Endothelial cell of umbilical vein (primary cell): ENCODE measurements at regions not wholly inside any gene's neighbourhood (a gene's known extent, or its start where the extent isn't known, plus 50 kb on each side); places are given as distances from the start of the nearest gene placed in this dataset.

ENCODE experiments used
- BruUV-seq: library from RNA; stranded (reverse); fragments of 400-500 nt; replicated peaks from 2 replicates; lab custom pipeline; 2021; lab: Mats Ljungman, UMichigan
- CTCF ChIA-PET: fragments of 300-600, 350-600 bp; sonication (Branson Sonifier 250); formaldehyde crosslinking; loops from one replicate; lab custom pipeline; 2021; ENCODE audit warnings: antibody characterized with exemption, inconsistent platforms; lab: Charles Lee
- POLR2A ChIA-PET: fragments of 300-600, 350-600 bp; sonication (Branson Sonifier 250); formaldehyde crosslinking; loops from one replicate; lab custom pipeline; 2021; ENCODE audit warnings: antibody characterized with exemption, inconsistent platforms; lab: Charles Lee
- DNase-seq: peaks from one replicate; pipeline ENCODE4 v3.0.0-alpha.2; 2011; ENCODE audit warnings: low read depth, low spot score
- FAIRE-seq: peaks from 2 replicates; lab custom pipeline; 2011; peaks lifted over from hg19 to GRCh38; lab: Jason Lieb, UNC
- H2AFZ ChIP-seq: 2 replicates; pipeline ENCODE4 v1.6.0; 2012; ENCODE audit warnings: low read depth, low read length, control low read depth, inconsistent platforms
- H3K27ac ChIP-seq: 2 replicates; pipeline ENCODE4 v1.5.1; 2011; ENCODE audit warnings: low read depth, mild to moderate bottlenecking, control low read depth, low read length, moderate library complexity; ENCODE audit not compliant: insufficient read depth
- H3K27me3 ChIP-seq, 2 experiments: 2 replicates each; pipeline versions ENCODE4 v1.6.0 to v1.6.1; 2011; ENCODE audit warnings: low read length in 2 of 2, mixed read lengths in 1 of 2; ENCODE audit not compliant: control insufficient read depth in 2 of 2, insufficient read depth in 2 of 2
- H3K36me3 ChIP-seq, 2 experiments: 2 replicates in 1 of 2; 3 replicates in 1 of 2; pipeline ENCODE4 v1.5.1; 2011; ENCODE audit warnings: low read length in 2 of 2, mild to moderate bottlenecking in 1 of 2, moderate library complexity in 1 of 2; ENCODE audit not compliant: control insufficient read depth in 2 of 2, insufficient read depth in 2 of 2; ENCODE audit errors: extremely low read depth in 1 of 2
- H3K4me1 ChIP-seq: 3 replicates; pipeline ENCODE4 v1.5.1; 2011; ENCODE audit warnings: mild to moderate bottlenecking, low read length; ENCODE audit not compliant: control insufficient read depth, insufficient read depth; ENCODE audit errors: extremely low read depth
- H3K4me2 ChIP-seq: 2 replicates; pipeline ENCODE4 v1.6.1; 2011; ENCODE audit warnings: low read length, control low read depth, mixed read lengths; ENCODE audit not compliant: insufficient read depth
- H3K4me3 ChIP-seq, 3 experiments: fragments of 200-600 bp in 1 of 3; sonication (generic), shearing (Covaris generic) in 1 of 3; replicated peaks in 1 of 3; 2 replicates each; pipeline ENCODE4 v1.5.1; 2011 to 2016; ENCODE audit warnings: control low read depth in 3 of 3, low read length in 3 of 3, mild to moderate bottlenecking in 2 of 3, inconsistent platforms in 1 of 3, low read depth in 1 of 3, moderate library complexity in 1 of 3; ENCODE audit not compliant: insufficient read depth in 1 of 3
- H3K79me2 ChIP-seq: 2 replicates; pipeline ENCODE4 v1.6.0; 2012; ENCODE audit warnings: low read length, inconsistent platforms; ENCODE audit not compliant: control insufficient read depth, insufficient read depth
- H3K9ac ChIP-seq: replicated peaks from 2 replicates; pipeline ENCODE3; 2011; ENCODE audit warnings: low read length, control low read depth; ENCODE audit not compliant: insufficient read depth; ENCODE audit errors: extremely low read depth
- H3K9me1 ChIP-seq: replicated peaks from 3 replicates; pipeline ENCODE4 v1.6.0; 2011; ENCODE audit warnings: mild to moderate bottlenecking, low read length; ENCODE audit not compliant: control insufficient read depth, insufficient read depth; ENCODE audit errors: extremely low read depth
- H3K9me3 ChIP-seq: replicated peaks from 2 replicates; pipeline ENCODE4 v1.5.1; 2012; ENCODE audit warnings: low read length, inconsistent platforms; ENCODE audit not compliant: control insufficient read depth, insufficient read depth
- H4K20me1 ChIP-seq: replicated peaks from 2 replicates; pipeline ENCODE3; 2011; ENCODE audit warnings: mild to moderate bottlenecking, low read length; ENCODE audit not compliant: control insufficient read depth, insufficient read depth; ENCODE audit errors: extremely low read depth
- EZH2 ChIP-seq: IDR thresholded peaks from 2 replicates; pipeline ENCODE4 v1.6.1; 2012; ENCODE audit warnings: borderline replicate concordance, low read depth, mild to moderate bottlenecking, moderate library complexity, low read length, inconsistent platforms; ENCODE audit not compliant: severe bottlenecking
- FOS ChIP-seq: IDR thresholded peaks from 2 replicates; pipeline ENCODE4 v1.6.1; 2011; ENCODE audit warnings: mild to moderate bottlenecking, low read length, moderate library complexity, borderline replicate concordance; ENCODE audit not compliant: insufficient read depth
- GATA2 ChIP-seq: IDR thresholded peaks from 2 replicates; pipeline ENCODE4 v1.7.0; 2011; ENCODE audit warnings: low read depth, mild to moderate bottlenecking, moderate library complexity, mixed read lengths, low read length; ENCODE audit not compliant: insufficient read length, insufficient read depth
- JUN ChIP-seq: IDR thresholded peaks from 2 replicates; pipeline ENCODE4 v1.6.1; 2011; ENCODE audit warnings: borderline replicate concordance, low read depth; ENCODE audit not compliant: insufficient read length, insufficient read depth
- POLR2A ChIP-seq: IDR thresholded peaks from 2 replicates; pipeline ENCODE4 v1.6.1; 2012; ENCODE audit warnings: low read depth, mild to moderate bottlenecking, control low read depth, low read length
- dilution Hi-C: fragments of 300-500 bp; cut with MboI; formaldehyde crosslinking; loops from one replicate; pipeline ENCODE4 v1.15.0; 2019; ENCODE audit warnings: low sequenced_read_pairs; ENCODE audit not compliant: extremely low pct_ligation_motif_present
- intact Hi-C: fragments of 100-400 bp; cut with micrococcal nuclease; formaldehyde crosslinking; loops from one replicate; pipeline ENCODE4 v1.10.0; 2022
- TF ChIP-seq, protein P1 (sequence below), 2 donors: IDR thresholded peaks; 1 replicate in 1 of 2; 2 replicates in 1 of 2; pipeline ENCODE4 v1.5.1; 2011; ENCODE audit warnings: low read length in 2 of 2, mild to moderate bottlenecking in 2 of 2, moderate library complexity in 2 of 2, control low read depth in 1 of 2, inconsistent platforms in 1 of 2, low read depth in 1 of 2; ENCODE audit not compliant: insufficient read depth in 1 of 2; ENCODE audit errors: extremely low read depth in 1 of 2

DNA sequence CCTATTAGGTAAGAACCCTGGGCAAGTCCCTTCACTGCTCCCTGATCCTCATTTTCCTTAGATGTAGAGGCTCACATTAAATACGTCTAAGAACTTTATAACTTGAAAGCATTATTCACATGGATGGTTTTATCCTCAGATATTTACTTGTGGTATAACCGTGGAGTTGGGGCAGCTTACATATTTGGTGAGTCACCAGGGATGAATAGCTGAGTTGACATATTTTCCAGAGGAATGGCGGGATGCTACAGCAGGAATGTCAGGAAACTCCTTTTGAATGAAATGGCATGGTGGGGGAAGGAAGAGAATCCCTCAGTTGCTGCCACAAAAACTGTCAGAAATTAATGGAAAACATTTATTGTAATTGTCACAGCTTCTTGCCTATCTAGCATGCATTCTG is 165.3 kb upstream of the RPS6KA3 start:
- Histone ChIP-seq H2AFZ (no peak overlapping the region), H3K27me3 (no peaks in the 10 kb centered on the region), H3K27ac (no peak overlapping the region), H3K4me1 (no peaks in the 10 kb centered on the region), H3K9ac (no peak overlapping the region), H3K9me3 (no peaks in the 10 kb centered on the region), H3K79me2 (no peaks in the 10 kb centered on the region), H3K4me3 (no peak overlapping the region), H3K9me1 (no peaks in the 10 kb centered on the region), H3K36me3 (no peaks in the 10 kb centered on the region), H3K4me2 (no peak overlapping the region), H4K20me1 (no peaks in the 10 kb centered on the region)
- no peak for DNase-seq
- intact Hi-C loops (no loop called here), dilution Hi-C loops (no loop called here)
- ChIA-PET POLR2A (no interaction called here), CTCF (interaction anchor here (0.8 kb wide), 1 partner anchor 179 kb away, joined by 4 read pairs; no protein-coding TSS in a partner anchor)
- BruUV-seq = no TSS peak
- TF ChIP-seq FOS (no peak), GATA2 (no peak), EZH2 (no peak), JUN (no peak), POLR2A (no peak)
- no peak for FAIRE-seq

DNA sequence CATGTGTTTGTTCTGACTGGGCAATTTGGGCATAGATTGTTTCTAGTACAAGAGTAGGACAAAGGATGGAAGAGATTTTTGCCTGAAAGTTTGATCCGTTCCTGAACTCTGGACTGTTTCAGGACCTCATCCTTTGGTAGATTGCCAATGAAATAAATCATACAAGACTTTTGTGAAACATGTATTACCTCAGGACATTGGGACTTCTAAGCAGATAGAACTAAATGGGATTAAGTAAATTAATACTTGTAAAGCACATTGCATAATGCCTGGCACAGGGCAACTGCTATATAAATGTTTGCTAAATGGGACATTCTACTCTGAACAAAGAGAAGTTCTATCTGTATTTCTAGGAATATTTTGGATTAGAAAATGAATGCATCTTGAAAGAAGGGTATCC is 164.8 kb upstream of the RPS6KA3 start:
- no TSS peak for BruUV-seq

More for the DNA sequence above, 164.8 kb upstream of the RPS6KA3 start:
- ChIA-PET CTCF (interaction anchor here (0.8 kb wide), 1 partner anchor 179 kb away, joined by 4 read pairs; no protein-coding TSS in a partner anchor), POLR2A (no interaction called here)
- Histone ChIP-seq H3K9ac (no peak overlapping the region), H3K9me1 (no peaks in the 10 kb centered on the region), H4K20me1 (no peaks in the 10 kb centered on the region), H3K9me3 (no peaks in the 10 kb centered on the region), H2AFZ (no peak overlapping the region), H3K4me1 (no peaks in the 10 kb centered on the region), H3K27me3 (no peaks in the 10 kb centered on the region), H3K27ac (no peak overlapping the region), H3K4me2 (no peak overlapping the region), H3K79me2 (no peaks in the 10 kb centered on the region), H3K36me3 (no peaks in the 10 kb centered on the region), H3K4me3 (no peak overlapping the region)
- FAIRE-seq (no peak), DNase-seq (no peak)
- TF ChIP-seq, protein P1, sequence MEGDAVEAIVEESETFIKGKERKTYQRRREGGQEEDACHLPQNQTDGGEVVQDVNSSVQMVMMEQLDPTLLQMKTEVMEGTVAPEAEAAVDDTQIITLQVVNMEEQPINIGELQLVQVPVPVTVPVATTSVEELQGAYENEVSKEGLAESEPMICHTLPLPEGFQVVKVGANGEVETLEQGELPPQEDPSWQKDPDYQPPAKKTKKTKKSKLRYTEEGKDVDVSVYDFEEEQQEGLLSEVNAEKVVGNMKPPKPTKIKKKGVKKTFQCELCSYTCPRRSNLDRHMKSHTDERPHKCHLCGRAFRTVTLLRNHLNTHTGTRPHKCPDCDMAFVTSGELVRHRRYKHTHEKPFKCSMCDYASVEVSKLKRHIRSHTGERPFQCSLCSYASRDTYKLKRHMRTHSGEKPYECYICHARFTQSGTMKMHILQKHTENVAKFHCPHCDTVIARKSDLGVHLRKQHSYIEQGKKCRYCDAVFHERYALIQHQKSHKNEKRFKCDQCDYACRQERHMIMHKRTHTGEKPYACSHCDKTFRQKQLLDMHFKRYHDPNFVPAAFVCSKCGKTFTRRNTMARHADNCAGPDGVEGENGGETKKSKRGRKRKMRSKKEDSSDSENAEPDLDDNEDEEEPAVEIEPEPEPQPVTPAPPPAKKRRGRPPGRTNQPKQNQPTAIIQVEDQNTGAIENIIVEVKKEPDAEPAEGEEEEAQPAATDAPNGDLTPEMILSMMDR (IDR thresholded peaks at IDR 0.05; ENCODE audit: extremely low read depth in 1 of 2, insufficient read depth in 1 of 2, low read depth in 1 of 2, low read length in 2 of 2) = no peak
- no peak for TF ChIP-seq FOS
- dilution Hi-C loops = no loop called here
- intact Hi-C loops = no loop called here
